HCT116 (cell line): ENCODE measurements at regions not wholly inside any gene's neighbourhood (a gene's known extent, or its start where the extent isn't known, plus 50 kb on each side); places are given as distances from the start of the nearest gene placed in this dataset.

Experiments used
- ATAC-seq: fragments of 200-7000 bp; cut with Tn5 transposase; 2 replicates; pipeline ENCODE4 v1.9.1; 2020; ENCODE audit warnings: mild to moderate bottlenecking, moderate library complexity
- BruUV-seq: library from RNA; stranded (reverse); fragments of 400-500 nt; replicated peaks from 2 replicates; lab custom pipeline; 2021; lab: Mats Ljungman, UMichigan
- CTCF ChIA-PET: fragments of 300-600 bp; sonication (Branson Sonifier 250); formaldehyde crosslinking; loops from one replicate; lab custom pipeline; 2021; ENCODE audit warnings: antibody characterized with exemption; lab: Charles Lee
- POLR2A ChIA-PET: fragments of 300-600, 350-600 bp; sonication (Branson Sonifier 250); formaldehyde crosslinking; loops from one replicate; lab custom pipeline; 2021; ENCODE audit warnings: antibody characterized with exemption; lab: Charles Lee
- RAD21 ChIA-PET, 2 experiments: fragments of 300-600 bp; sonication (Branson Sonifier 250); formaldehyde crosslinking; loops; one replicate each; lab custom pipeline; 2023; ENCODE audit warnings: low total read pairs in 2 of 2; ENCODE audit not compliant: uncharacterized antibody in 2 of 2, unreplicated experiment in 2 of 2, low non-redundant PET in 1 of 2; lab: Charles Lee
- DNase-seq: peaks from one replicate; pipeline ENCODE4 v3.0.0-alpha.2; 2010; ENCODE audit warnings: low read depth, low spot score
- H2AFZ ChIP-seq: fragments of 200-600 bp; shearing (Covaris generic), sonication (generic); 2 replicates; pipeline ENCODE4 v1.6.1; 2017; ENCODE audit warnings: low read depth, mixed run types, mixed read lengths, antibody characterized with exemption, low read length; ENCODE audit not compliant: poor library complexity, severe bottlenecking
- H3K27ac ChIP-seq: 2 replicates; pipeline ENCODE4 v1.5.1; 2012; ENCODE audit warnings: low read depth, low read length
- H3K27me3 ChIP-seq: fragments of 200-600 bp; sonication (generic); 2 replicates; pipeline ENCODE4 v1.6.1; 2016; ENCODE audit warnings: mixed run types, low read length, mixed read lengths; ENCODE audit not compliant: insufficient read depth
- H3K36me3 ChIP-seq, 2 experiments: fragments of 200-500 bp in 1 of 2; fragments of 200-600 bp in 1 of 2; sonication (Bioruptor generic) in 1 of 2; sonication (generic) in 1 of 2; 2 replicates each; pipeline versions ENCODE4 v1.5.1 to v1.6.1; 2014 to 2016; ENCODE audit warnings: low read length in 2 of 2, inconsistent platforms in 1 of 2, mixed read lengths in 1 of 2, mixed run types in 1 of 2; ENCODE audit not compliant: insufficient read depth in 2 of 2, control insufficient read depth in 1 of 2
- H3K4me1 ChIP-seq, 2 experiments: fragments of 200-600 bp in 1 of 2; sonication (generic) in 1 of 2; 2 replicates each; pipeline versions ENCODE4 v1.5.1 to v1.6.1; 2012 to 2017; ENCODE audit warnings: low read length in 2 of 2, inconsistent platforms in 1 of 2, mild to moderate bottlenecking in 1 of 2, mixed read lengths in 1 of 2, mixed run types in 1 of 2, moderate library complexity in 1 of 2; ENCODE audit not compliant: insufficient read depth in 2 of 2, control insufficient read depth in 1 of 2
- H3K4me2 ChIP-seq: fragments of 200-600 bp; sonication (generic); 2 replicates; pipeline ENCODE4 v1.6.1; 2017; ENCODE audit warnings: mixed run types, low read length, mixed read lengths
- H3K4me3 ChIP-seq, 2 experiments: fragments of 200-600 bp in 1 of 2; sonication (generic) in 1 of 2; replicated peaks in 1 of 2; 2 replicates each; pipeline ENCODE4 v1.5.1; 2011 to 2016; ENCODE audit warnings: low read length in 2 of 2, control low read depth in 1 of 2, low read depth in 1 of 2, mild to moderate bottlenecking in 1 of 2, mixed read lengths in 1 of 2, mixed run types in 1 of 2
- H3K79me2 ChIP-seq: fragments of 200-600 bp; sonication (generic); 2 replicates; pipeline ENCODE4 v1.6.1; 2017; ENCODE audit warnings: mild to moderate bottlenecking, mixed run types, low read length, moderate library complexity, mixed read lengths; ENCODE audit not compliant: insufficient read depth
- H3K9ac ChIP-seq: fragments of 200-600 bp; sonication (generic); 2 replicates; pipeline ENCODE4 v1.6.1; 2016; ENCODE audit warnings: low read length, mixed read lengths
- H3K9me2 ChIP-seq: fragments of 200-600 bp; sonication (generic), shearing (Covaris generic); 2 replicates; pipeline ENCODE4 v1.6.1; 2017; ENCODE audit warnings: mixed run types, mild to moderate bottlenecking, moderate library complexity; ENCODE audit not compliant: insufficient read depth
- H3K9me3 ChIP-seq, 2 experiments: fragments of 200-500 bp in 1 of 2; fragments of 200-600 bp in 1 of 2; sonication (Bioruptor generic) in 1 of 2; sonication (generic) in 1 of 2; 2 replicates each; pipeline ENCODE4 v1.6.1; 2014 to 2017; ENCODE audit warnings: low read length in 2 of 2, mixed read lengths in 2 of 2, inconsistent platforms in 1 of 2, low read depth in 1 of 2, mild to moderate bottlenecking in 1 of 2, mixed run types in 1 of 2, moderate library complexity in 1 of 2; ENCODE audit not compliant: control insufficient read depth in 1 of 2, insufficient read depth in 1 of 2
- H4K20me1 ChIP-seq: fragments of 200-600 bp; sonication (generic), shearing (Covaris generic); 2 replicates; pipeline ENCODE4 v1.6.1; 2017; ENCODE audit warnings: mixed run types, mild to moderate bottlenecking, moderate library complexity; ENCODE audit not compliant: insufficient read depth
- CEBPB ChIP-seq: IDR thresholded peaks from 2 replicates; pipeline ENCODE4 v1.6.1; 2012; ENCODE audit warnings: low read depth
- CTCF ChIP-seq, 3 experiments: fragments of 200-600 bp in 1 of 3; sonication (generic) in 1 of 3; IDR thresholded peaks in 2 of 3; conservative IDR thresholded peaks in 1 of 3; 2 replicates each; pipeline ENCODE4 v1.5.1; 2012 to 2017; ENCODE audit warnings: low read depth in 2 of 3, low read length in 2 of 3, antibody characterized with exemption in 1 of 3, borderline replicate concordance in 1 of 3, control low read depth in 1 of 3, mild to moderate bottlenecking in 1 of 3, mixed read lengths in 1 of 3, mixed run types in 1 of 3, moderate library complexity in 1 of 3; ENCODE audit not compliant: insufficient read depth in 1 of 3
- ELF1 ChIP-seq: IDR thresholded peaks from 2 replicates; pipeline ENCODE4 v1.6.1; 2012; ENCODE audit warnings: low read depth, borderline replicate concordance
- EZH2phosphoT487 ChIP-seq: fragments of 200-600 bp; IDR thresholded peaks from 2 replicates; pipeline ENCODE4 v1.6.1; 2018; ENCODE audit warnings: antibody characterized with exemption, borderline replicate concordance
- FOSL1 ChIP-seq: IDR thresholded peaks from 2 replicates; pipeline ENCODE4 v1.6.1; 2012; ENCODE audit warnings: low read depth
- JUND ChIP-seq: IDR thresholded peaks from 2 replicates; pipeline ENCODE4 v1.6.1; 2012
- POLR2A ChIP-seq: IDR thresholded peaks from 2 replicates; pipeline ENCODE4 v1.7.0; 2011; ENCODE audit warnings: borderline replicate concordance; ENCODE audit not compliant: insufficient read depth, insufficient read length; ENCODE audit errors: extremely low read depth
- POLR2AphosphoS5 ChIP-seq: IDR thresholded peaks from 2 replicates; pipeline ENCODE4 v1.6.1; 2011; ENCODE audit warnings: mild to moderate bottlenecking, low read depth, low read length, moderate library complexity
- TCF7L2 ChIP-seq: IDR thresholded peaks from 2 replicates; pipeline ENCODE4 v1.7.0; 2011; ENCODE audit warnings: borderline replicate concordance, inconsistent platforms; ENCODE audit not compliant: insufficient read depth, insufficient read length; ENCODE audit errors: extremely low read depth
- ZBTB33 ChIP-seq: IDR thresholded peaks from 2 replicates; pipeline ENCODE4 v1.6.1; 2011; ENCODE audit warnings: mild to moderate bottlenecking, low read length, moderate library complexity; ENCODE audit not compliant: insufficient replicate concordance; ENCODE audit errors: extremely low read depth
- ZFX ChIP-seq: fragments of 450-650 bp; IDR thresholded peaks from 2 replicates; pipeline ENCODE4 v1.6.1; 2017
- intact Hi-C: fragments of 100-400 bp; cut with micrococcal nuclease; formaldehyde crosslinking; loops from 2 replicates; pipeline ENCODE4 v1.10.0; 2022

- POLR2A ChIA-PET: no interaction called here
- Histone ChIP-seq H2AFZ (peak overlapping the region; percentile 88), H3K27ac (no peak overlapping the region), H4K20me1 (no peaks in the 10 kb centered on the region), H3K4me2 (no peak overlapping the region), H3K9ac (no peak overlapping the region), H3K9me2 (0 out of 2 replicates have a peak, but pooled peaks cover under 1% of the 10 kb centered on the region), H3K4me3 (no peak overlapping the region), H3K36me3 (no peaks in the 10 kb centered on the region), H3K4me1 (no peaks in the 10 kb centered on the region), H3K27me3 (no peaks in the 10 kb centered on the region), H3K79me2 (no peaks in the 10 kb centered on the region), H3K9me3 (no peaks in the 10 kb centered on the region)
- TF ChIP-seq CTCF (IDR thresholded peaks at IDR 0.05 in 2 of 3, conservative IDR thresholded peaks at IDR 0.05 in 1 of 3; ENCODE audit: borderline replicate concordance in 1 of 3, insufficient read depth in 1 of 3, low read depth in 2 of 3, low read length in 2 of 3) (no peak), POLR2A (no peak), ZFX (no peak), TCF7L2 (no peak), POLR2AphosphoS5 (no peak), JUND (no peak), CEBPB (no peak), FOSL1 (no peak), ELF1 (no peak), EZH2phosphoT487 (no peak), ZBTB33 (no peak)
- DNase-seq (no peak), ATAC-seq (no peak)
- BruUV-seq: no TSS peak
- intact Hi-C loops: no loop called here
- RAD21 ChIA-PET: no interaction called here
- CTCF ChIA-PET: interaction anchor here (1.0 to 1.1 kb wide), 3 partner anchors 8 to 49 kb away, joined by 3 to 4 read pairs (median 4); no protein-coding TSS in a partner anchor
These were observed 125.5 kb upstream of the FAR2 start for GRCh38 chr12:29023436-29024076.
